LoVo (cell line): ENCODE measurements at regions not wholly inside any gene's neighbourhood (a gene's known extent, or its start where the extent isn't known, plus 50 kb on each side); places are given as distances from the start of the nearest gene placed in this dataset.

Experiments
- DNase-seq: peaks from one replicate; pipeline ENCODE4 v3.0.0-alpha.2; 2016; ENCODE audit warnings: low spot score

DNA sequence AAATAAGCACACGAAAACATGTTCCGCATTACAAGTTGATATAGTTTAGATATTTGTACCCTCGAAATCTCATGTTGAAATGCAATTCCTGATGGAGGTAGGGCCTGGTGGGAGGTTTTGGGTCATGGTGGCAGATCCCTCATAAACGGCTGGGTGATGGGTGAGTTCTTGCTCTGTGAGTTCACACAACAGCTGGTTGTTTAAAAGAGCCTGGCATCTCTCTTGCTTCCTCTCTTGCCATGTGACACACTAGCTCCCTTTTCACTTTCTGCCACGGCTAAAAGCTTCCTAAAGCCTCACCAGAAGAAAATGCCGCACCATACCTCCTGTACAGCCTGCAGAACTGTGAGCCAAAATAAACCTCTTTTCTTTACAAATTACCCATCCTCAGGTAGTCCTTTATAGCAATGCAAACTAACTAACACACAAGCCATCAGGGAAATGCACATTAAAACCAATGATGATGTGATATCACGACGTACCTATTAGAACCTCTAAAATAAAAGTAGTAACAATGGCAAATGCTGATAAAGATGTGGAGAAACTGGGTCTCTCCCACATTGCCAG lies 188.5 kb downstream of the ANAPC1 start:
- DNase-seq: no peak

DNA sequence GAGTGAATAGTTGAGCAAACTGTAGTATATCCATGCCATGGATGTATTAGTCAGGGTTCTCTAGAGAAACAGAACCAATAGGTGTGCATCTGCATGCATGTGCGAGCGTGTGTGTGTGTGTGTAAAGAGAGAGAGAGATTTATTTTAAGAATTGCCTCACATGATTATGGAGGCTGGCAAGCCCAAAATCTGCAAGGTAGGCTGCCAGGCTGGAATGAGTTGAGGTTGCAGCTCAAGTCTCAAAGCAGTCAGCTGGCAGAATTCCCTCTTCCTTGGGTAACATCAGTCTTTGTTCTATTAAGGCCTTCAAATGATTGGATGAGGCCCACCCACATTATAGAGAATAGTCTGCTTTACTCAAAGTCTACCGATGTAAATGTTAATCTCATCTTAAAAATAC lies 187.8 kb downstream of the ANAPC1 start:
- DNase-seq: no peak

DNA sequence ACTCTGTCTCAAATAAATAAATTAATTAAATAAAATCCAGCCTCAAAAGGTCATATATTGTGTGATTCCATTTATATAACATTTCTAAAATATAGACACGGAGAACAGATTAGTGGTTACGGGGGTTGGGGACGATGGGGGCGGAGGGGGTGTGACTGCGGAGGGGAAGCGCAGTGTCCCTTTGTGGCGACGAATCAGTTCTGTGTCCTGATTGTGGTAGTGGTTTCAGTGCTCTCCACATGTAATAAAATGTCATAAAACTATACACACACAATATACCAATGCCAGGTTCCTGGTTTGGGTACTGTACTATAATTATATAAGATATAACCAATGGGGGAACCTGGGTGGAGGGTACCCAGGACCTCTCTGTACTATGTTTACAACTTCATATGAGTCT lies 186.4 kb downstream of the ANAPC1 start:
- DNase-seq: no peak

DNA sequence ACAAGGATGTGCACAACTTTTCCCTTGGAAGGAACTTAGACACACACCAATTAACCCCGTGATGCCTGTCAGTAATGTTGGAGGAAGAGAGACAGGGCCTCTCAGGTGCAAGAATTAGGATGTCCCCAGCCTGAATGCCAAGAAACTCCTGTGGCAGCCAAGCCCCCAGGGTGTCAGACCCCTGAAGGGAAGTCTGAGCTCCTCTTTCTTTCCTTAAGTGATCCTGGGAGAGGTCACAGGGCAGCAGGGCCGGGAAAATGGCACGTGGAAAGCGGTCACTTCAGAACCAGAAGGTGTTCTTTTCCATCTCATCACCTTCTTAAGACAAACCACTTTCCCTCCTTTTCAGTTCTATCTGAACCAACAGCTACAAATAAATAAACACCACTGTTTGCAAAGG lies 185.9 kb downstream of the ANAPC1 start:
- no peak for DNase-seq

DNA sequence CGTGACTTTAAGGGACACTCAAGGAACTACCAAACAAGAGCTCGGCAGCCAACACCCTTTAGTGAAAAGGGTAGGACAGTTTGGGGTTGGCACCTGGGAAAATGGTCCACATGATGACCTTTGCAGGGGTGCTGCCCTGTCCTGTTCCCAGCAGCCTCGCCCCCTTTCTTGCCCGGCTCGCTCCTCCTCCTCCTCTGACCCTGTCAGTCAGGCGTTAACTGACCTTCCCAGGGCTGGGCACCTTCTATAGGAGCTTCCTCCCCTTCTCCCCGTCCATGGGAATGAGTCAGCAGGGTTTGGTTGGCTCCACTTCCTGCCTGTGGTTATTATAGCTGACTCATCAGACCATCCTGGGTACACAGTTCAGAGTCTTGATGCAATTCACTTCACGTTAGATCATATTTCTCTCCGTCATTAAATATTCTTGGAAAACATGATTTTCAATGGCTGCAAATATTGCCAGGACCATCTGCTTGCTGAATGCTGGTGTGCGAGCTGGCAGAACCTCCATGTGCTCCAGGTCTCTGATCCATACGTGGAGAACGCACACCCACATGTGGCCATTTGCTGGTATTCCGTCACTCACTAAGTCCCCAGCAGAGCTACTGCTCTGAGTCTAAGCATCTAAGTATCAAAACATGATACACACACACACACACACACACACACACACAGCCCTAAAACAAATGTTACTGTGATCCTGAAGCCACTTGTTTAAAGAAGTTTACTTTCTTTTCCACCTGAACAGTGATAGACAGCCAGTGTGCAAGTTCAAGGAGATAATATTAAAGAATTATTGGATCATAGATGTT lies 185.0 kb downstream of the ANAPC1 start:
- DNase-seq: peak; percentile 95

DNA sequence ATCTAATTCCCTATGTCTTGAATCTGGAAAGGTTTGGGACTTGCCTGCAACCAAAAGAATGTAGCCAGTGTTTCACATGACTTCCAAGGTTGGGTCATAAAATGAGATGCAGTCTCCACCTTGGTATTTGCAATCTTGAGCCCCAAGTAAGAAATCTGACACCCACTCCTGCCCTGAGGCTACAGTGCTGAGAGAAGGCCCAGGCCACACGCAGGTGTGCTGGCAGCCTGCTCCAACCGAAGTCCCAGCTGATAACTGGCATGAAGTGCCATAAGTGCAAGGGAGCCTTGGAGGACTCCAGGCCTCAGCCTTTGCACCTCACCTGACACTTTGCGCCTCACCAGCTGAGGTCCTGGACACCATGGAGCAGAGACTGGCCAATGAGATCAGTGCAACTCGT lies 182.7 kb downstream of the ANAPC1 start:
- DNase-seq: peak; percentile 71

DNA sequence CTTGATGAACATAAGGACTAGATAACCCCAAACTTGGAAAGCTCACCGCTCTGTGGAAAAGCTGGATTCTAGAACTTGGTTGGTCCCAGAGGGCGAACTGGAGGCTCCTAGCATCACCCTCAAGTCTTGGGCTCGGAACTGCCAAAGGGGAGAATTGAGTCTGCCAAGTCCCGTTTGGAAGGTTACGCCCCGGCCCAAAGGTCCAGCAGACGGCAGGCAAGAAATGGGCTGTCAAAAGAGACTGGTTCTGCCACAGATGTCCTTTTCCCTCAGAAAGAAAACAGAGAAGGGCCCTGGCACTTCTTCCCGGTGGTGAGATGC lies 182.2 kb downstream of the ANAPC1 start:
- DNase-seq: no peak

DNA sequence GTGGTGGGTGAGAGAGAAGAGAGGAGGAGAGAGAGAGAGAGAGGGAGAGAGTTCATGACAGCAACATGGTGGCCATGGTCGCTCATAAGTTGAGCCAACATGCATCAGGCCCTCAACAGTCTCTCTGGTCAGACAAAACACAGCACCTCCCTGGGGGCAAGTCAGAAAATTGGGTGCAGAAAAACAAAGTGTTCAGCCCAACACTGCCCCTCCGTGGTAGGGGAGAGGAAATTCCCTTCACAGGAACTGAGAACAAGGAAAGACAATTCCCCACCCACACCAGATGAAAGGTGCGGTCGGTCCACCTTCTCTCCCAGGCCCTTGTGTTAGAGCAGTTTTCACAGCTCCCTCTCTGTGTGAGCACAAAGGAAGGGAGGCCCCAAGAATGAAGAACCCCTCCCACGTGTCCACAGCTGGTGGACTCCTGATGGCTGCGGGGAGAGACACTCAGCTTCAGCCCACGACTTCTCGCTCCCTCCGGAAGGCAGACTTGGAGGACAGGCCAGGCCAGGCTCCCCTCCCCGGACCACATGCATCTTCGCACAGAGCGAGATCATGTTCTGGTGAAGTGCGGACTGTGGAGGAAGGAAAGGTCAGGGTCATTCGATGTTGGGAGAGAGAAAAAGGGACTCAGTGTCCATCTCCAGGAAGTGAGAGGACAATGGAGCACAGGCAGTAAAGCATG lies 181.7 kb downstream of the ANAPC1 start:
- peak; percentile 66 for DNase-seq

DNA sequence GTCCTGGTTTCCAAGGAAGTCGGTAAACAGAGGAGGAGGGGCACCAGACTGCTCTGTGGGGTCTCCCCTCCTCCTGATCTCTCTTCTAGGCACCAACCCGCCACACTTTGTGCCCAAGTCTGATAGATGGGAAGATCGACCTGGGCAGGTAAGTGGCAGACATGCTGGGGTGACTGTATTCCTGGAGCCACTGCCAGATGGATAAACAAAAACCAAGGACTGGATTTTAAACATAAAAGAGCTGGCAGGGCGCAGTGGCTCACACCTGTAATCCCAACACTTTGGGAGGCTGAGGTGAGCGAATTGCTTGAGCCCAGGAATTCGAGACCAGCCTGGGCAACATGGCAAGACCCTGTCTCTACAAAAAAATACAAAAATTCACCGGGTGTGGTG lies 181.2 kb downstream of the ANAPC1 start:
- DNase-seq: no peak

DNA sequence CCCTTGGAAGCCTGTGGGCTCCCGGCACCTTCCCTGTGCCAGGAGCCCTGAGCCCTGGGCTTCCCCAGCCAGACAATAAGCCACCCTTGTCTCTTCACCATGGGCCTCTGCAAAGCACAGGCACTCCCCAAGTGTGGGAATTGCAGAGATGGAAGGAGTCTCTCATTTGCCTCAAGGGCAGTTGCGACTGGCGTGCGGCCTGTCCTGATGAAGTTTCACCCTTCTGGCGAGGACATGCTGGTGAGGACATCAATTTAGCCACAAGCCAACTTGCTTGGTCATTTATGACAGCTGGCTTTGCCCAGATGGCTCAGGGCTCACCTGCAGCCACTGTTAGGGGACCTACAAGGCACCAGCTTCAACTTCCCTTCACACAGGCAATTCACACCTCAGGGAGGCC lies 180.2 kb downstream of the ANAPC1 start:
- no peak for DNase-seq

DNA sequence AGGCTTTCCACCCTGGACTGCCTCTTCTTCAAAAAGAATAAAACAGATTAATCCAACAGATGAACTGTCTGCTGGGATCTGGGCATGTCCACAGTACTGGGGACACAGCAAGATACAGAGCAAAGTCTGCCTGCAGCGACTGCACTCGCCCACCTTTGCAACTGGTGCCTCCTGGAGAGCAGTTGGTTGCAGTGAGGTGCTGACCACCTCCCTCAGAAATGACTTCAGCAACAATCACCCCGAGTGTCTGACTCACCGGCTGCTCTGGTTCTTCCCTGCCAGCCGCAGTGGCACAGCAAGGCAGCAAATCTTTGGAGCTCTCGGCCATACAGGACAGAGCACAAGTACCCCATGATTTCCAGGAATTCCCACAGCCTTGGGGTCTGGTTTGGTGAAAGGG lies 179.7 kb downstream of the ANAPC1 start:
- DNase-seq: peak; percentile 36

DNA sequence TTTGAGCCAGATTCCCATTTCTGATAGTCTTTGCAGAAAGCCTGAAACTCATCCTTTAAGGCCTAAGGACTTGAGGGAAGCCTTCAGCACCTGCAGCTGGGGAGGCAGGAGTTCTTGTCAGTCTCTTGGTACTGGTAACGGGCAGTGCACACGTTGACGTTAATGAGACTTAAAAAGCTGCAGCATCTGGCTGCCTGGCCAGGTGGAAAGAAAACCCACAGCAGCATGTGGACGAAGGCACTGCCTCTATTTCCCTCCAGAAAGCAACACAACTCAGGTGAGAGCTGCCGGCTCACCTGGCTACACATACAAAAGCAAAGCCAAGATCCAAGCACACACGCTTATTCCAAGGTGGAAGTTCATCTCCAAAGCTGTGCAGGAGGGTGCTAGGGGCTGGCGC lies 178.8 kb downstream of the ANAPC1 start:
- DNase-seq: no peak

DNA sequence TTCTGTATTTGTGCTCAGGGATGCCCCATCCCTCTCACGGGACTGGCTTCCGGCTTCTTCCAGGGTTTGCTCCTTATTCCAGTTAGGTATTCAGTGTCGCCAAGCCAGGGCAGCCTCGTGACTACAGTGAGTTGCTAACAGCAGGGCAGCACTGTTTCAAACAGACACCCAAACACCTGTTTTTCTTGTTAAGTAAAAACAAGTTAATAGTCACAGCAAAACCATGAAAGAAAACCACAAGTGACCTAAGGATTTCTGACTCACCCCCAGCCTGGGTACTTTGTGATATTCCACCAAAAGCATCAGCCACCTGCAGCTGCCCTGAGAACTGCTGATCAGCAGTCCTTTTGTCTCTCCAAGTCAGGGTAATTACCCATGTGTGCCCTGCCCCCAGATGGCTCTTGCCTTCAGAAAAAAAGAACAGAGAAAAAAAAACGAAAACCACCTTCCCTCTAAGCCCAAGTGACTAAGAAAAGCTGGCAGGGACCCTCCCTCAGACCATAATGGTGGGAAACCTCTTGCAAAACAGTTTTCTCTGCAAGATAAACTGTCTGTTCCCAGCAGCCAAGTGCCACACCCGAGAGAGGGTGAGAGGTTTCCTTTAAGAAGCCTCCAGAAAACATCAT lies 178.2 kb downstream of the ANAPC1 start:
- peak; percentile 88 for DNase-seq

DNA sequence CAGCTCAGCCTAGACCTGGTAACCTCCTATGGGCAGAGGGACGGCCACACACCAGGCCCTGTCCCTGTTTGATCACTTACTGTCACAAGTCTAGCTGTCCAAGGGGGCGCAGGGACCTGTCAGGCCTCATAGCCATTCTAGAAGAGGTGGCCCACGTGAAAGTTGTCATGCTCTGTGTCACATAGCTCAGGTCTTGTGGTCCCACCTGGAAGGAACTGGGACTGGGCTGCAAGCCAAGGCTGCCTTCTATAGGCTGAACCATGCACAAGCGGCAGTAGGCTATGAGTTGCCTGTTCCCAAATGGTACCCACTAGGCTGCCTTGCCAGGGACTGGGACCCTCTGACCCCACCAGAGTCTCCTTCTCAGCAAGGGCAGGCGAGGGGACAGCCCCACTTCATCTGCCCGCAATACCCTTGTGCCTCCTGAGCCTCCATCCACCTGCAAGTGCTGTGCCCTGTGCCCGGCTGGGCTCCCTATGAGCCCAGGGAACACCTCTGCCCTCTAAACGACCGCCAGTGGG lies 177.5 kb downstream of the ANAPC1 start:
- no peak for DNase-seq

DNA sequence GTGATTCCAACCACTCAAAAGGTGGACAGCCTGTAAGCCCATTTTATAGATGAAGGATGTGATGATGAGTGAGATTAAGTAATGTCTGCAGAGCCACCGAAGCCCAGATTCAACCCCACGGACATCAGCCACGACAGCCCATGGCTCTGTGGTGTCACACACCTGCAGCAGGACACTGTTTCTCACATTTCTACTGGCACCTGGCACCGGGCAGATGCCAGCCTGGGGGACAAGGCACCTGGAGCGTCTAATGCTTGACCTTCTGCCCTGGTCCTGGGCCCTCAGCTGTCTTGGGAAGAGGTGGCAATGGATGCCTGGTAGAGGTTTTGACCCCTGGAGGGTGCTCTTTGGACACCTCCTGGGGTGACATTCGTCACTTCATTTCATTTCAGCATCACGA lies 176.3 kb downstream of the ANAPC1 start:
- no peak for DNase-seq

DNA sequence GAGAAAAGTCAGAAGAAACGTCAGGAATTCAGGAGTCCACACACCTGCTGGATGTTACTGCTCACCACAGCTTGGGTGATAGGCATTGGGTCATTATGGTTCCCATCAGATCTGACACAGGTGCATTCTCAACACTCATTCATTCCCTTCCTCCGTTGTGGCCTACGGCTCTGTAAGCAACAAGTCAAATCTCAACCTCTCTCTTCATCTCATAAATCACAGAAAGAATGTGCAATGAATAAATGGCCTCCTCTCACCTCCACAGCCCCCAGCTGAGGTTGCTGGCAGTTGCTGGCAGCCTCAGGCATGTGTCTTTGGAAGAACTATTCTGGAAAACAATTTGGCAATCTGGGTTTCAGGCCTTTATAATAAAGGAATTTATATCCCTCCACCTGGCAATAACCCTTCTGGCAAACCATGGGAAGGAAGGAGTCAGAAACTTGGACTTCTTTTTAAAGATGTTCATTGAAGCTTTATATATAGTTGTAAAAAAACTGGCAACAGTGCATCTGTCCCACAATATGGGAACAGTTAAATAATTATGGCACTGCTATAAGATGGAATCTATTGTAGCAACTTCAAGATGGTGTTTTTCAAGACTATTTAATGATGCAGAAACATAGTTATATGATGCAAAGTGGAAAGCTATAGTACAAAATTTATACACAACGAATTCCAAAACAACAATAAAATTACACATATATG lies 175.4 kb downstream of the ANAPC1 start:
- no peak for DNase-seq

DNA sequence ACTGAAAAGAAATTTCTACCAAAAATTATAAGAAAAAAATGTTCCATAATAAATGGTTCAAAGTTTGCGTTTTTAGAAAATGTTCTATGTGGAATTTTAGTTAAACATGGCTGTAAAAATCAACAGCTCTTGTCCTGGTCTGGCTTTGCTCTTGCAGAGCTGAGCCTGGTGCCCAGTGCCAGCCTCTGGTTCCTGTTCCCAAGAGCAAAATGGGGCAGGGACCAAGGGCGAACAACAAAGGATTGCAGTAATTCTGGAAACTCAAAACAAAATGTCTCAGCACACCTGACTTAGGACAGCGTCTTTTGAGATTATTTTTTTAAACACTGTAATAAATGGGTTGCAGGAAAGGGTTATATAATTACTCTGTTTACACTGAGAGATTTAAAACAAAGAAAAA lies 174.7 kb downstream of the ANAPC1 start:
- no peak for DNase-seq

DNA sequence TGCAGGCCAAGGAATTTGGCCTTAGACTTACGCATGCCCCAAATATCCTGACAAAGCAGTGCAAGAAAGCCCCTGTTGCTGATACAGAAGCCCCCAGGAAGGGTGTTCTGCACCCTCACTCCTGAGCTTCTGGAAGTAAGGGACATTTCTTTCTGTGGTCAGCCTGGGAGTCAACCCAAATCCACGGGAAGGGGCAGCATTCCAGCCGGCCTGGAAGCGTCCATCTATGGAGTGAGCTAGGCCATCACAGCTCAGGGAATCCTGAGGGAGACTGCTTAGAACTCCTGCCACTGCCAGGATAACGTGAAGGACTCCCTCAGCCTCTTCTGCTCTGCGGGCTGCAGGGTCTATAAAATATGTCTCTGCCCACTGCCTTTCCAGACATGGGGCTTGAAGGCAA lies 173.9 kb downstream of the ANAPC1 start:
- DNase-seq: no peak

DNA sequence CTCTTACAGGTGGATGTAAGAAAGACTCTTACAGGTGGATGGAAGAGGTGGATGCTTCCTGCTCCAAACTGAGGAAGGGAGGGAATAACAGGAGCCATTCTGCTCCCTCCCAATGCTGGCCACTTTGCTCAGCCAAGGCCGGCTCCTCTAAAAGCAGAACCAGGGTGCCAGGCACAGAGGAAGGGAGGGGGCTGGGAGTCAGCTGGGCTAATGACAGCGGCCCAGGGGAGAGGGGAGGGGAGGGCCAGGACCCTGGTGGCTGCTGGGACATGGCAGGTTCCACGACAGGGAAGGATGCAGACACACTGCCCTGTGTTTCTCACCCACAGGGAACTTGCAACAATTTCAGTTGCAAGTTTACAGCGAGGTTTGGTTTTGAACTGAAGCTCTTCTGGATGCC lies 173.4 kb downstream of the ANAPC1 start:
- DNase-seq: no peak

DNA sequence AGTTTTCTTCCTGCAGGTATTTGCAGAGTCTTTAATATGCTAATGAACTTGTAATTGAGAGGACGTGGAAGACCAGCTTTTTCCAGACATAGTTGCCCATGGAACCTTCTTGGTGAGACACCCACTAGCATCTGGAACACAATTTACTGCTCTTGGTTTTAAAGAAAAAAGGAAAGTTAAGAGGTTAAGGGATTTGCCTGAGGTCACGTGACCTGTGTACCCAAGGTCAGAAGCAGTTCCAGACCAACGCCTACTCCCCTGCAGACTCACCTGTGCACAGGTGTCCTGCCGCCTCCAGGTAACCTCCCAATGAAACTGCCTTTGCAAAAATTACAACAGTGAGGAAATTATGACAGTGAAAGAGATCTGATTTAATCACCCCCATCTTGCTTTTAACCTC lies 172.7 kb downstream of the ANAPC1 start:
- DNase-seq: no peak

DNA sequence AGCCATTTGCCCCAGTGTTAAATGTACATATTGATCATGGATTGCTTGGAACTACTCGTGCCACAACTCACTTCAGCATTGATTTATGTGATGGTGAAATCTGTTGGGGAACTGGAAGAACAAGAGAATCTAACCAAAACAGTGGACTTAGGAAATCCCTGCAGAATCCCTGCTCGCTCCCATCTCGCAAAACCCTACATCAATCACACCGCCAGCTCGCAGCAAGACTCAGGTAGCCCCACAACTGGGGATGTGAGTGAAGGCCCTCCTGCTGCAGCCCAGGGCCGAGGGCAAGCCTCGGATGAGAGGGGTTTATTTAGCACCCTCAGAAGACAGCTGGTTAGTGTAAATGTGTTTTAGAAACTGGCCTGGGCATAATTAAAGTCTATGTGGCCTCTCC lies 171.6 kb downstream of the ANAPC1 start:
- DNase-seq: no peak

DNA sequence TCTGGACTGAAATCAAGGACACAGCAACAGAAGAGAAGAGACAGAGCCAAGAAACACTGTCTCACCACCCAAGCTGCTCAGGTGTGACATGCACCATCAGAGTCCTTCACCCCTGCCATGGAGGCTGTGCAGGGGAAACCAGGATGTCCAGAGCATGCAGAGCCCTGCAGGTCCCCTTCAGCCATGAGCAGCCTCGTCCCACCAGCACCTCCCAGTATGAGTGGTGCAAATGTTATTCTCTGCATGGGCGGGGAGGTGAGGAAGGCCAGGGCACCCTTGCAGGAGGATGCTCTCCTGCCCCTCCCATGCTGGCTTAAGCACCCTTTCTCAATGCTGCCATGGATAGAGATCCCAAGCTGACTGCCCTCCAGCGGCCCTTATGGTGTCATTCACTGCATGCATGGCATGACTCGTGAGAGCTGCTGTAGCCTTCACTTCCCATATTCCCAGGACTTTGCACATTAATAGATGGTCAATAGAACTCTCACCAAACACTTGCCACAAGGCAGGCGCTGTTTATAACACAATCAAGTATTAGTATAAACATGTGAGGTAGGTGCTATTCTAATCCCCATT lies 171.0 kb downstream of the ANAPC1 start:
- no peak for DNase-seq
